ENCODE measurements at regions not wholly inside any gene's neighbourhood (a gene's known extent, or its start where the extent isn't known, plus 50 kb on each side); places are given as distances from the start of the nearest gene placed in this dataset.

- DNase-seq (ENCODE audit: low read depth) = no peak
- Histone ChIP-seq H3K36me3 (ENCODE audit: control insufficient read depth, insufficient read depth, low read length) (peaks cover 2% of the 10 kb centered on the region; the same call in 1 of the 2 replicates), H3K27me3 (ENCODE audit: control insufficient read depth, insufficient read depth, low read length) (no peaks in the 10 kb centered on the region), H3K4me3 (ENCODE audit: low read depth, low read length) (no peak overlapping the region)
- ChIA-PET POLR2A (no interaction called here), CTCF (no interaction called here)
- TF ChIP-seq, protein P1, sequence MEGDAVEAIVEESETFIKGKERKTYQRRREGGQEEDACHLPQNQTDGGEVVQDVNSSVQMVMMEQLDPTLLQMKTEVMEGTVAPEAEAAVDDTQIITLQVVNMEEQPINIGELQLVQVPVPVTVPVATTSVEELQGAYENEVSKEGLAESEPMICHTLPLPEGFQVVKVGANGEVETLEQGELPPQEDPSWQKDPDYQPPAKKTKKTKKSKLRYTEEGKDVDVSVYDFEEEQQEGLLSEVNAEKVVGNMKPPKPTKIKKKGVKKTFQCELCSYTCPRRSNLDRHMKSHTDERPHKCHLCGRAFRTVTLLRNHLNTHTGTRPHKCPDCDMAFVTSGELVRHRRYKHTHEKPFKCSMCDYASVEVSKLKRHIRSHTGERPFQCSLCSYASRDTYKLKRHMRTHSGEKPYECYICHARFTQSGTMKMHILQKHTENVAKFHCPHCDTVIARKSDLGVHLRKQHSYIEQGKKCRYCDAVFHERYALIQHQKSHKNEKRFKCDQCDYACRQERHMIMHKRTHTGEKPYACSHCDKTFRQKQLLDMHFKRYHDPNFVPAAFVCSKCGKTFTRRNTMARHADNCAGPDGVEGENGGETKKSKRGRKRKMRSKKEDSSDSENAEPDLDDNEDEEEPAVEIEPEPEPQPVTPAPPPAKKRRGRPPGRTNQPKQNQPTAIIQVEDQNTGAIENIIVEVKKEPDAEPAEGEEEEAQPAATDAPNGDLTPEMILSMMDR (IDR thresholded peaks at IDR 0.05; ENCODE audit: insufficient read depth, low read depth, low read length) = no peak
Observed at GRCh38 chr19:27772059-27772458, 1440.9 kb downstream of the UQCRFS1 start.

- ChIA-PET CTCF (no interaction called here), POLR2A (no interaction called here)
- TF ChIP-seq, protein P1 (IDR thresholded peaks at IDR 0.05; ENCODE audit: insufficient read depth, low read depth, low read length) = no peak
- Histone ChIP-seq H3K27me3 (ENCODE audit: control insufficient read depth, insufficient read depth, low read length) (no peaks in the 10 kb centered on the region), H3K4me3 (ENCODE audit: low read depth, low read length) (no peak overlapping the region), H3K36me3 (ENCODE audit: control insufficient read depth, insufficient read depth, low read length) (peaks cover 2% of the 10 kb centered on the region; the same call in 1 of the 2 replicates)
- DNase-seq (ENCODE audit: low read depth) = no peak
Observed at GRCh38 chr19:27770095-27770494, 1442.9 kb downstream of the UQCRFS1 start.

- H3K36me3 ChIP-seq (ENCODE audit: control insufficient read depth, insufficient read depth, low read length) = no peaks in the 10 kb centered on the region
- TF ChIP-seq, protein P1 (IDR thresholded peaks at IDR 0.05; ENCODE audit: insufficient read depth, low read depth, low read length) = no peak
- ChIA-PET CTCF (no interaction called here), POLR2A (no interaction called here)
- no peak overlapping the region for H3K4me3 ChIP-seq (ENCODE audit: low read depth, low read length)
- no peaks in the 10 kb centered on the region for H3K27me3 ChIP-seq (ENCODE audit: control insufficient read depth, insufficient read depth, low read length)
- DNase-seq (ENCODE audit: low read depth) = no peak
Observed at GRCh38 chr19:27767234-27767633, 1445.7 kb downstream of the UQCRFS1 start.

DNA sequence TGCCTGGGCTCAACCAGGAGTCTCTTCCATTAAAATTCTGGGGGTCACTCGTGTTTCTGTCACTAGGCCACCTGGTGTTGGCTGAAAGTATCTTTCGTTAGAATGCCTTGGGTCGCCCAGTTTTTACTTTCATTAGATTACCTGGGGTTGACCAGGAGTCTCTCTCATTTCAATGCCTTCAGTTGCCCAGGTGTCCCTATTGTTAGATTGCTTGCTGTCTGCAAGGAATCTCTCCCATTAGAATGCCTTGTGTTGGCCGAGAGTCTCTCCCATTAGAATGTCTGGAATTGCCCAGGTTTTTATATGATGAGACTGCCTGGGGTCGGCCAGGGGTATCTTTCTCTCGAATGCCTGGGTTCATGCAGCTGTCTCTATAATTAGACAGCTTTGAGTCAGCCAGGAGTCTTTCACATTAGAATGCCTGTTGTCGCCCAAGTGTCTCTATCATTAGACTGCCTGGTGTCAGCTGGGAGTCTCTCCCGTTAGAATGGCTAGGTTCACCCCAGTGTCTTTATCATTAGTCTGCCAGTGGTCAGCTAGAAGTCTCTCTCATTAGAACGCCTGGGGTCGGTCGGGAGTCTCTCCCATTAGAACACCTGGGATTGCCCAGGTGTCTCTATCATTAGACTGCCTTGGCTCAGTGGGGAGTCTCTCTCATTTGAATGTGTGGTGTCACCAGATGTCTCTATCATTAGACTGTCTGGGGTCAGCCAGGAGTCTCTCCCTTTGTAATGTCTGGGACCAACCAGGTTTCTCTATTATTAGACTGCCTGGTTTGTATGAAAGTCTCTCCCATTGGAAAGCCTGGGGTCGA lies 1446.8 kb downstream of the UQCRFS1 start:
- Histone ChIP-seq H3K36me3 (ENCODE audit: control insufficient read depth, insufficient read depth, low read length) (no peaks in the 10 kb centered on the region), H3K4me3 (ENCODE audit: low read depth, low read length) (no peak overlapping the region), H3K27me3 (ENCODE audit: control insufficient read depth, insufficient read depth, low read length) (no peaks in the 10 kb centered on the region)
- ChIA-PET POLR2A (no interaction called here), CTCF (no interaction called here)
- no peak for DNase-seq (ENCODE audit: low read depth)
- TF ChIP-seq, protein P1 (IDR thresholded peaks at IDR 0.05; ENCODE audit: insufficient read depth, low read depth, low read length) = no peak

- DNase-seq (ENCODE audit: low read depth) = no peak
- Histone ChIP-seq H3K4me3 (ENCODE audit: low read depth, low read length) (no peak overlapping the region), H3K27me3 (ENCODE audit: control insufficient read depth, insufficient read depth, low read length) (no peaks in the 10 kb centered on the region), H3K36me3 (ENCODE audit: control insufficient read depth, insufficient read depth, low read length) (no peaks in the 10 kb centered on the region)
- ChIA-PET POLR2A (no interaction called here), CTCF (no interaction called here)
- TF ChIP-seq, protein P1 (IDR thresholded peaks at IDR 0.05; ENCODE audit: insufficient read depth, low read depth, low read length) = no peak
Observed at GRCh38 chr19:27765397-27765796, 1447.6 kb downstream of the UQCRFS1 start.

All from BJ (cell line).